AG09309 (cell line): ENCODE measurements at regions not wholly inside any gene's neighbourhood (a gene's known extent, or its start where the extent isn't known, plus 50 kb on each side); places are given as distances from the start of the nearest gene placed in this dataset.

Experiments used
- DNase-seq: peaks from one replicate; pipeline ENCODE4 v3.0.0-alpha.2; 2010; ENCODE audit warnings: low read depth
- H3K4me3 ChIP-seq: 2 replicates; pipeline ENCODE4 v1.5.1; 2011; ENCODE audit warnings: mild to moderate bottlenecking, low read depth, low read length, moderate library complexity; ENCODE audit not compliant: control insufficient read depth
- CTCF ChIP-seq: IDR thresholded peaks from 2 replicates; pipeline ENCODE4 v1.5.1; 2011; ENCODE audit warnings: mild to moderate bottlenecking, low read depth, low read length, inconsistent platforms; ENCODE audit not compliant: insufficient read depth, control insufficient read depth; ENCODE audit errors: missing control alignments

- DNase-seq = no peak
- no peak for TF ChIP-seq CTCF
- H3K4me3 ChIP-seq = no peak overlapping the region
These were observed 142.2 kb upstream of the HMGA2 start for GRCh38 chr12:65682112-65682511.

GRCh38 chr12:65684906-65685305 lies 139.4 kb upstream of the HMGA2 start:
- TF ChIP-seq CTCF = no peak
- DNase-seq = no peak

GRCh38 chr12:65685514-65685913 lies 138.8 kb upstream of the HMGA2 start:
- TF ChIP-seq CTCF = peak; percentile 60
- H3K4me3 ChIP-seq = no peak overlapping the region
- DNase-seq = peak; percentile 16

More at GRCh38 chr12:65684906-65685305, 139.4 kb upstream of the HMGA2 start:
- H3K4me3 ChIP-seq = no peak overlapping the region

GRCh38 chr12:65689508-65689907 lies 134.8 kb upstream of the HMGA2 start:
- DNase-seq = no peak
- no peak overlapping the region for H3K4me3 ChIP-seq
- no peak for TF ChIP-seq CTCF

DNA sequence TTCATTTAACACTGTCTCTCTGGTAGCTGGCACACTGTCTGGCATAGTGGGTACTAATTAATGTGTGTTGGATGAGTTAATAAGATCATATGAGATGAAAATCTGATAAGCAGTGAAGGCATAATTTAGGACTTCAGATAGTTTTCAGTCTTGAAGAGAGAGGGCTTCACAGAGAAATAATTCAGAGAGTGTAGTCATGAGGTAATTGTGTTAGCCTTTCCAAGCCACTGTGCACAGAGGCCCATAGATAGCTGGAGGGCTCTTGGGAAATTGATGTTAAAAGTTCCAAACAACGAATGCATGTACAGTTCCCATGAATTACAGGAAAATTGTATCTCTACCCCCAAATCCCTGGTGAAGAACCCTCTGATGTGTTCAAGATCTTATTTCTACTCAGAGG lies 133.8 kb upstream of the HMGA2 start:
- TF ChIP-seq CTCF = no peak
- DNase-seq = no peak
- H3K4me3 ChIP-seq = no peak overlapping the region

GRCh38 chr12:65694130-65694529 lies 130.2 kb upstream of the HMGA2 start:
- no peak for DNase-seq
- TF ChIP-seq CTCF = no peak
- H3K4me3 ChIP-seq = no peak overlapping the region
